Testis (tissue), 2 donors: ENCODE measurements at regions not wholly inside any gene's neighbourhood (a gene's known extent, or its start where the extent isn't known, plus 50 kb on each side); places are given as distances from the start of the nearest gene placed in this dataset.

Experiments
- DNase-seq: peaks from one replicate; pipeline ENCODE4 v3.0.0-alpha.2; 2019
- H3K27ac ChIP-seq, 2 donors: fragments of 200-600 bp; sonication (generic); one replicate each; pipeline ENCODE4 v1.5.1; 2019
- H3K27me3 ChIP-seq: fragments of 200-600 bp; sonication (generic); one replicate; pipeline ENCODE4 v1.5.1; 2019
- H3K36me3 ChIP-seq: fragments of 200-600 bp; sonication (generic); one replicate; pipeline ENCODE4 v1.5.1; 2017; ENCODE audit warnings: low read depth; ENCODE audit errors: missing control alignments
- H3K4me1 ChIP-seq: fragments of 200-600 bp; sonication (generic); one replicate; pipeline ENCODE4 v1.5.1; 2019
- H3K4me3 ChIP-seq, 2 donors: fragments of 200-600 bp; sonication (generic); one replicate each; pipeline ENCODE4 v1.5.1; 2017 to 2019
- H3K9me3 ChIP-seq: fragments of 200-600 bp; sonication (generic); one replicate; pipeline ENCODE4 v1.5.1; 2017
- POLR2A ChIP-seq: fragments of 450-650 bp; IDR thresholded peaks from one replicate; pipeline ENCODE4 v1.6.1; 2017; ENCODE audit warnings: antibody characterized with exemption, mild to moderate bottlenecking, moderate library complexity
- WGBS, 2 donors: methylation state at CpG; one replicate each; pipeline ENCODE4 v1.1.5; 2018; 5-methylcytosine and 5-hydroxymethylcytosine counted together
- intact Hi-C: fragments of 100-400 bp; cut with DNase I; formaldehyde crosslinking; loops from one replicate; pipeline ENCODE4 v1.15.1; 2023; ENCODE audit warnings: low total_unique reads
- TF ChIP-seq, protein P1 (sequence below), 3 experiments: fragments of 450-650 bp in 2 of 3; fragments of 200-600 bp in 1 of 3; sonication (generic) in 1 of 3; IDR thresholded peaks; one replicate each; pipeline ENCODE4 v1.5.1; 2016 to 2019; ENCODE audit warnings: antibody characterized with exemption in 3 of 3, mild to moderate bottlenecking in 2 of 3, moderate library complexity in 1 of 3

DNA sequence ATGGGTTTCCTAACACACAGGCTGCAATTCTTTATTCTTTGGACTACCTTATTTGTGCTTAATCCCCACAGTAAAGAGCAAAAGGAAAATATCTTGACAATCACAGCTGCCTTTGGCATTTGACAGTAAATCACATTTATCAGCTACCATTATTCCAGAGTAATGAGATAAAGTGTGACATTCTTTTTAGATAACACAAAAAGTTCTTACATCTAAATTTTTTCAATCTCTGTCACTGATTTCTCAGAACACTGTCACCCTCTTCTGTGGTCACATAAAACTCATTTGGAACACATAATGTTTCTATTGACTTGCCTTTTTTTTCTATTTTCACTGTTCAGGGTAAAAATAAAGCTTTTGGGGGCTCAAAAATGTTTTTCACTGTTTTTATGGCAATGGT, 484.6 kb downstream of the LTN1 start:
- Histone ChIP-seq H3K27ac (no peak overlapping the region), H3K27me3 (no peaks in the 10 kb centered on the region), H3K4me3 (no peak overlapping the region), H3K36me3 (no peaks in the 10 kb centered on the region), H3K4me1 (no peaks in the 10 kb centered on the region), H3K9me3 (no peaks in the 10 kb centered on the region)
- intact Hi-C loops = no loop called here
- no peak for DNase-seq
- TF ChIP-seq POLR2A = no peak
- TF ChIP-seq, protein P1, sequence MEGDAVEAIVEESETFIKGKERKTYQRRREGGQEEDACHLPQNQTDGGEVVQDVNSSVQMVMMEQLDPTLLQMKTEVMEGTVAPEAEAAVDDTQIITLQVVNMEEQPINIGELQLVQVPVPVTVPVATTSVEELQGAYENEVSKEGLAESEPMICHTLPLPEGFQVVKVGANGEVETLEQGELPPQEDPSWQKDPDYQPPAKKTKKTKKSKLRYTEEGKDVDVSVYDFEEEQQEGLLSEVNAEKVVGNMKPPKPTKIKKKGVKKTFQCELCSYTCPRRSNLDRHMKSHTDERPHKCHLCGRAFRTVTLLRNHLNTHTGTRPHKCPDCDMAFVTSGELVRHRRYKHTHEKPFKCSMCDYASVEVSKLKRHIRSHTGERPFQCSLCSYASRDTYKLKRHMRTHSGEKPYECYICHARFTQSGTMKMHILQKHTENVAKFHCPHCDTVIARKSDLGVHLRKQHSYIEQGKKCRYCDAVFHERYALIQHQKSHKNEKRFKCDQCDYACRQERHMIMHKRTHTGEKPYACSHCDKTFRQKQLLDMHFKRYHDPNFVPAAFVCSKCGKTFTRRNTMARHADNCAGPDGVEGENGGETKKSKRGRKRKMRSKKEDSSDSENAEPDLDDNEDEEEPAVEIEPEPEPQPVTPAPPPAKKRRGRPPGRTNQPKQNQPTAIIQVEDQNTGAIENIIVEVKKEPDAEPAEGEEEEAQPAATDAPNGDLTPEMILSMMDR (IDR thresholded peaks at IDR 0.05) = no peak

DNA sequence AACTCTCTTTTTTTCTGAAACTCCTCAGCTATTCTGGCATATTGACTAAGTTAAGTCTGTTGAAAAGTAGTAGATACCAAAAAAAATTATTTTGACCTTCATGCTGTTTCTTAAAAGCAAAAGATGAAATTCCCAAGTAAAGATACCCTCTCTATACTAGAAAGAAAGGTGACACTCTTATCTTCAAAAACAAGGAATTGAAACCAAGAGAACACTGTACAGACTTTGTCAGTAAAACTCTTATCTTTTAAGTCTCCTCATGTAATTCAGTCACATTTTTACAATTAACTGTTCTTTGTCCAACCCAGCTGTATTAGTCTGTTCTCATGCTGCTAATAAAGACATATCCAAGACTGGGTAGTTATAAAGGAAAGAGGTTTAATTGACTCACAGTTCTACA, 496.2 kb downstream of the LTN1 start:
- H3K4me3 ChIP-seq = no peak overlapping the region
- no peaks in the 10 kb centered on the region for H3K4me1 ChIP-seq
- DNase-seq = no peak
- intact Hi-C loops = no loop called here
- TF ChIP-seq, protein P1 (IDR thresholded peaks at IDR 0.05) = no peak
- TF ChIP-seq POLR2A = no peak
- no peak overlapping the region for H3K27ac ChIP-seq
- H3K27me3 ChIP-seq = no peaks in the 10 kb centered on the region
- no peaks in the 10 kb centered on the region for H3K36me3 ChIP-seq
- no peaks in the 10 kb centered on the region for H3K9me3 ChIP-seq

DNA sequence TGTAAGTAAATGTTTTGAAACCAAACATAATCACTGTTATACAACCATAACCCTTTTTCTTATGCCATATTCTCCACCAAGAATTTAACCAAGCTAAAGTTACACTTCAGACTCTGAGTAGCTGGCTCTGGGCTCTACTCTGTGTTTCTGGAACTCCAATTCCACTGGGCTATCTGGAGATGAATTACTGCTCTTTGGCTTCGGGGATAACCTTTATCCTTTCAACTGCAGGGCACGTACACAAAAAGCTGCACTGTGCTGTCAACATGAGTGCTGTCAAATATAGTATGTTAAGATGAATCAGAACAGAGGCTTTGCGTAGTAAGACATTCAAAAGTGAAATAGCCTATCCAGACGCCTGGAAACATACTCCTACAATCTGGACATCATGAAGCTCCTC, 500.6 kb downstream of the LTN1 start:
- no peak for TF ChIP-seq POLR2A
- TF ChIP-seq, protein P1 (IDR thresholded peaks at IDR 0.05) = no peak
- no peaks in the 10 kb centered on the region for H3K9me3 ChIP-seq
- no peak overlapping the region for H3K27ac ChIP-seq
- no peak for DNase-seq
- H3K4me1 ChIP-seq = no peaks in the 10 kb centered on the region
- H3K27me3 ChIP-seq = no peaks in the 10 kb centered on the region
- H3K4me3 ChIP-seq = no peak overlapping the region
- WGBS, 2 donors = 75 to 79% methylated on average over 4 of the region's 4 CpGs
- H3K36me3 ChIP-seq = no peaks in the 10 kb centered on the region
- intact Hi-C loops = no loop called here

DNA sequence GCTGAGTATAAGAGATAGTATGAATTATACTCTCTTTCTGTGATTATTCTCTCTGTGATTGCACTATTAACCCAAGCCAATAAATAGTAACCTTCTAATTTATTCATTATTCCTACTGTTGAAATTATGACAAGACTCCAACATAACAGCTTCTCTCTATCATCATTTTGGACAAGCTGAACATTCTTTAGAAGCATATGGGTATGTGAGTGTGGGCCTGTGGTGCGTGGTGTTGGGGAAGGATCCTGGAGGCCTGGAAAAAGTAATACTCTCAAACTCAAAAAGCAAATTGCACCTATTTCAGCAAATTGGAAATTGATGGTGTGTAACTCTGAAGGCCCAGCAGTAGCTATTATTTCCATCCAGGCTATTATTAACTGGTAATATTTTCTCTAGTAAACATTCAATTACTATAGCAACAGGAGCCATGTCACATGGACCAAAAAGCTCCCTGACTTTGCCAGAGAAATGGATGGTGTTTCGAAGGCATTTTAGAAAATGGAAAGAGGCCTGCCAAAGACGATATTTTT, 502.8 kb downstream of the LTN1 start:
- DNase-seq = no peak
- Histone ChIP-seq H3K27me3 (no peaks in the 10 kb centered on the region), H3K27ac (no peak overlapping the region), H3K4me3 (no peak overlapping the region), H3K9me3 (no peaks in the 10 kb centered on the region), H3K4me1 (no peaks in the 10 kb centered on the region), H3K36me3 (no peaks in the 10 kb centered on the region)
- TF ChIP-seq, protein P1 (IDR thresholded peaks at IDR 0.05) = no peak
- no peak for TF ChIP-seq POLR2A
- 81 to 88% methylated on average over 3 of the region's 3 CpGs for WGBS, 2 donors
- intact Hi-C loops = no loop called here

DNA sequence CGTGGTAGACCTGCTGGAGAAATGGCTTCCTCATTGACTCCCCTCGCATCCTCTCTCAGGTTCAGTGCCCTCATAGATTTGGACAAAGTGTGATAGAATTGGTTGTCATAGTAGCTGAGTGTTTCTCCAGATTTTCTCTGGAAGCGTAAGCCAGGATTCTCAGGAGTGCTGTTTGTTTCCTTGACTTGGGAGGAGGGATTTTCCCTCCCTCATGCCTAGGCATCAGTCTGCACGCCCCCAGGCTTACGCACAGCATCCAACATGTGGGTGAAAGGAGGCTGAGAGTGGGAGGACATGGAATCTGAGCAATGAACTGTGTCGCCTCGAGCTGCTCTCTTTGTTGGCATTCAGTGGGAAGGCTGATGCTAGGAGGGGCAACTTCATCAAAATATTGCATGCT, 503.5 kb downstream of the LTN1 start:
- DNase-seq = no peak
- H3K36me3 ChIP-seq = no peaks in the 10 kb centered on the region
- intact Hi-C loops = no loop called here
- no peaks in the 10 kb centered on the region for H3K27me3 ChIP-seq
- no peak overlapping the region for H3K4me3 ChIP-seq
- WGBS, 2 donors = 77 to 80% methylated on average over 7 of the region's 7 CpGs
- no peaks in the 10 kb centered on the region for H3K9me3 ChIP-seq
- TF ChIP-seq, protein P1 (IDR thresholded peaks at IDR 0.05) = no peak
- TF ChIP-seq POLR2A = no peak
- no peaks in the 10 kb centered on the region for H3K4me1 ChIP-seq
- no peak overlapping the region for H3K27ac ChIP-seq
